ENCODE measurements at regions not wholly inside any gene's neighbourhood (a gene's known extent, or its start where the extent isn't known, plus 50 kb on each side); places are given as distances from the start of the nearest gene placed in this dataset.

DNA sequence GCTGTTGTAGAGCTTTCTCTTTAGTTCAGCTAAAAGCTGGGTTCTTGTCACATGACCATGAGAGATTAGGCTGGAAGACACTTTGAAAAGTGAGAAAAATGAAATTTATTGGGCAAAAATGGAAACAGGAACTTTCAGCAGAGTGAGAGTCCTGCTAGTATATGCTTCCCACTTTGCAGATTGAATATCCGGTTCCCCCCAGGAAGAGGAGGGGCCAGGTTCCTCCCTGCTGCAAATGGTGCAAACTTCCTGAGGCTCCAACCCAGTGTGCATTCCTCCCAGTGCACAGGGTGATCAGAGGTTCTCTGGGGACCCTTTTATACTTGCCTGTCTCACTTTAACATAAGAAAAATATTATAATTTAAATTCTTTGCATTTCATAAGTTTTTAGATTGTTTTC lies 119.9 kb upstream of the SPIN4 start:
- TF ChIP-seq, protein P1, sequence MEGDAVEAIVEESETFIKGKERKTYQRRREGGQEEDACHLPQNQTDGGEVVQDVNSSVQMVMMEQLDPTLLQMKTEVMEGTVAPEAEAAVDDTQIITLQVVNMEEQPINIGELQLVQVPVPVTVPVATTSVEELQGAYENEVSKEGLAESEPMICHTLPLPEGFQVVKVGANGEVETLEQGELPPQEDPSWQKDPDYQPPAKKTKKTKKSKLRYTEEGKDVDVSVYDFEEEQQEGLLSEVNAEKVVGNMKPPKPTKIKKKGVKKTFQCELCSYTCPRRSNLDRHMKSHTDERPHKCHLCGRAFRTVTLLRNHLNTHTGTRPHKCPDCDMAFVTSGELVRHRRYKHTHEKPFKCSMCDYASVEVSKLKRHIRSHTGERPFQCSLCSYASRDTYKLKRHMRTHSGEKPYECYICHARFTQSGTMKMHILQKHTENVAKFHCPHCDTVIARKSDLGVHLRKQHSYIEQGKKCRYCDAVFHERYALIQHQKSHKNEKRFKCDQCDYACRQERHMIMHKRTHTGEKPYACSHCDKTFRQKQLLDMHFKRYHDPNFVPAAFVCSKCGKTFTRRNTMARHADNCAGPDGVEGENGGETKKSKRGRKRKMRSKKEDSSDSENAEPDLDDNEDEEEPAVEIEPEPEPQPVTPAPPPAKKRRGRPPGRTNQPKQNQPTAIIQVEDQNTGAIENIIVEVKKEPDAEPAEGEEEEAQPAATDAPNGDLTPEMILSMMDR (IDR thresholded peaks at IDR 0.05; ENCODE audit: low read depth, low read length, poor library complexity, severe bottlenecking): no peak
- TF ChIP-seq EZH2phosphoT487 (IDR thresholded peaks at IDR 0.05; ENCODE audit: borderline replicate concordance, low read length): no peak
